ENCODE measurements at regions not wholly inside any gene's neighbourhood (a gene's known extent, or its start where the extent isn't known, plus 50 kb on each side); places are given as distances from the start of the nearest gene placed in this dataset.
"Not testable (repeated sequence)": the region's sequence is repeated elsewhere in the genome, so short reads cannot be mapped to it uniquely, and the experiment has no call there.

DNA sequence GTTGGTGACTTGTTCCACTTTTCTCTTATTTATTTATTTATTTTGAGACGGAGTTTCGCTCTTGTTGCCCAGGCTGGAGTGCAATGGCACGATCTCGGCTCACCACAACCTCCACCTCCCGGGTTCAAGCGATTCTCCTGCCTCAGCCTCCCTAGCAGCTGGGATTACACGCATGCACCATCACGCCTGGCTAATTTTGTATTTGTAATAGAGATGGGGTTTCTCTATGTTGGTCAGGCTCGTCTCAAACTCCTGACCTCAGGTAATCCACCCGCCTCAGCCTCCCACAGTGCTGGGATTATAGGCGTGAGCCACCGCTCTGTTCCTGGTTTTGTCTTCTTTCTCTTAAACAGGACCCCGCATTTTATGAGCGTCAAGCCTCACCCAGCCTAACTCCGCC lies 57.3 kb upstream of the METTL9 start:
- not testable (repeated sequence) for TF ChIP-seq POLR2A, CTCF, POLR2AphosphoS5 (IDR thresholded peaks at IDR 0.05)
